Transverse colon (tissue), 4 donors: ENCODE measurements at regions not wholly inside any gene's neighbourhood (a gene's known extent, or its start where the extent isn't known, plus 50 kb on each side); places are given as distances from the start of the nearest gene placed in this dataset.

Experiments used
- DNase-seq: peaks from one replicate; pipeline ENCODE4 v3.0.0-alpha.2; 2019
- H3K27ac ChIP-seq, 4 donors: fragments of 200-600 bp; sonication (generic); 2 replicates each; pipeline ENCODE4 v1.5.1; 2016 to 2018; ENCODE audit warnings: inconsistent platforms in 4 of 4
- H3K27me3 ChIP-seq: fragments of 200-600 bp; sonication (generic); 2 replicates; pipeline ENCODE4 v1.5.1; 2017; ENCODE audit warnings: inconsistent platforms
- H3K36me3 ChIP-seq, 4 donors: fragments of 200-600 bp; sonication (generic); 2 replicates each; pipeline ENCODE4 v1.5.1; 2017 to 2019; ENCODE audit warnings: inconsistent platforms in 4 of 4
- H3K4me1 ChIP-seq, 4 donors: fragments of 200-600 bp; sonication (generic); 2 replicates each; pipeline ENCODE4 v1.5.1; 2017 to 2020; ENCODE audit warnings: inconsistent platforms in 4 of 4
- H3K4me3 ChIP-seq, 4 donors: fragments of 200-600 bp; sonication (generic); 1 replicate in 1 of 4; 2 replicates in 3 of 4; pipeline versions ENCODE4 v1.5.1 to v1.6.1; 2017 to 2019; ENCODE audit warnings: inconsistent platforms in 4 of 4
- H3K9me3 ChIP-seq, 2 donors: fragments of 200-600 bp; sonication (generic); 2 replicates each; pipeline ENCODE4 v1.5.1; 2017 to 2019; ENCODE audit warnings: inconsistent platforms in 2 of 2
- CTCF ChIP-seq, 5 experiments: fragments of 200-600 bp in 3 of 5; fragments of 450-650 bp in 2 of 5; sonication (generic) in 3 of 5; IDR thresholded peaks; 1 replicate in 2 of 5; 2 replicates in 3 of 5; pipeline ENCODE4 v1.5.1; 2016 to 2017; ENCODE audit warnings: antibody characterized with exemption in 5 of 5, inconsistent platforms in 3 of 5, mild to moderate bottlenecking in 2 of 5, moderate library complexity in 1 of 5
- EP300 ChIP-seq: sonication (generic); formaldehyde crosslinking; IDR thresholded peaks from one replicate; pipeline ENCODE4 v1.6.1; 2017; ENCODE audit warnings: antibody characterized with exemption, low read depth
- POLR2A ChIP-seq: fragments of 450-650 bp; IDR thresholded peaks from one replicate; pipeline ENCODE4 v1.6.1; 2016; ENCODE audit warnings: antibody characterized with exemption, mild to moderate bottlenecking, moderate library complexity
- POLR2AphosphoS5 ChIP-seq, 3 donors: sonication (generic); formaldehyde crosslinking; IDR thresholded peaks; one replicate each; pipeline ENCODE4 v1.6.1; 2016; ENCODE audit warnings: antibody characterized with exemption in 3 of 3
- WGBS, 2 donors: methylation state at CpG; one replicate each; pipeline ENCODE4 v1.1.5; 2018; ENCODE audit warnings: low coverage in 1 of 2; 5-methylcytosine and 5-hydroxymethylcytosine counted together
- in situ Hi-C, 4 donors: fragments of 200-750 bp; cut with MboI; loops; one replicate each; pipeline versions ENCODE4 v1.15.0 to v1.15.1; 2017; ENCODE audit warnings: low sequenced_read_pairs in 3 of 4, low pct_ligation_motif_present in 1 of 4, low pct_unique_long_range_greater_than_20kb in 1 of 4
- intact Hi-C: fragments of 100-400 bp; cut with DNase I; formaldehyde crosslinking; loops from one replicate; pipeline ENCODE4 v1.15.1; 2023; ENCODE audit warnings: low total_unique reads

DNA sequence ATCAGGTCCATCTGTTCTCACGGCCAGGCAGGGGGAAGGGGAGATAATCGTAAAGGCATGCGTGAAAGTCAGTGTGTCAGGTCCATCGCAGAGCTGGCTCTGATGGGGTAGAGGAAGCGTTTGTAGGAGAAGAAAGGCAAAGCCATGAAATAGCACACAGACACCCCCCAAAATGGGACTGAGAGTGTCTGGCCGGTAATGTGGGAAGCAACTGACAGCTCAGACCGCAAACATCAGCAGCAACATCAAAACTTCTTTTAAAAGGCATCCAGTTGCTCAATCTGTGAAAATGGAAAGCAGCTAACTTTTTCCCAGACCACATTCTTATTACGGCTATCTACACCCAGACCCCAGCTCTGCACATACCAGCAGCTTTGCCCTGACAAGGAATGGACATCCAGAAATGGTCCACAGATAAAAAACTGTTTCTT, 232.6 kb downstream of the EN1 start:
- in situ Hi-C loops, result no loop called here
- Histone ChIP-seq H3K27ac (no peak overlapping the region), H3K4me1 (no peaks in the 10 kb centered on the region), H3K36me3 (no peaks in the 10 kb centered on the region), H3K27me3 (no peaks in the 10 kb centered on the region), H3K4me3 (no peak overlapping the region), H3K9me3 (no peaks in the 10 kb centered on the region)
- TF ChIP-seq EP300 (no peak), CTCF (IDR thresholded peaks at IDR 0.05) (no peak), POLR2AphosphoS5 (IDR thresholded peaks at IDR 0.05) (no peak), POLR2A (no peak)
- WGBS, 2 donors, result 55 to 57% methylated on average over 5 to 8 of the region's 8 CpGs
- no peak for DNase-seq
- intact Hi-C loops, result no loop called here

GRCh38 chr2:118613737-118614136, 233.7 kb downstream of the EN1 start:
- DNase-seq, result no peak
- 25 to 50% methylated on average over 1 to 2 of the region's 2 CpGs for WGBS, 2 donors
- Histone ChIP-seq H3K4me3 (no peak overlapping the region), H3K27ac (no peak overlapping the region), H3K4me1 (no peaks in the 10 kb centered on the region), H3K9me3 (no peaks in the 10 kb centered on the region), H3K36me3 (no peaks in the 10 kb centered on the region), H3K27me3 (no peaks in the 10 kb centered on the region)
- in situ Hi-C loops, result no loop called here
- intact Hi-C loops, result no loop called here
- TF ChIP-seq EP300, result no peak
- TF ChIP-seq CTCF (IDR thresholded peaks at IDR 0.05), result no peak
- no peak for TF ChIP-seq POLR2A
- no peak for TF ChIP-seq POLR2AphosphoS5 (IDR thresholded peaks at IDR 0.05)

DNA sequence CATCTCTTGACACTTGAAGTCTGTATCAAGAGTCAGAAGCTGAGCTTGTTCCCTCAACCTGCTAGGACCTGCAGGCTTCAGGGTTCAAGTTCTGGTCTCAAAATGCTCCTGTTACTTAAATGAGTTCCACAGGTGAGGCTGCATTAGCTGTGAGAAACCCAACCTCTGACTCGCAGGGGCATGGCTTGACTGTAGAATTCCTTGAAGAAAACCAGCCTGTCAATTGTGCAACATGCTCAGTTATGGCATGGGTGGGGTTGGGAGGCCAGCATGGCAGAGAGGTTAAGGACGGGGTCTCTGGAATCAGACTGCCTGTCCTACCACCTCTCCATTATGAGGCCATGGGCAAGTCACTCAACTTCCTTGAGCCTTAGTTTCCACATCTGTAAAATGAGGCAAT, 235.8 kb downstream of the EN1 start:
- H3K36me3 ChIP-seq, result no peaks in the 10 kb centered on the region
- WGBS, 2 donors, result 60 to 74% methylated on average over 1 to 2 of the region's 2 CpGs
- no peaks in the 10 kb centered on the region for H3K4me1 ChIP-seq
- H3K27me3 ChIP-seq, result no peaks in the 10 kb centered on the region
- intact Hi-C loops, result no loop called here
- no peak for DNase-seq
- no peaks in the 10 kb centered on the region for H3K9me3 ChIP-seq
- in situ Hi-C loops, result no loop called here
- no peak overlapping the region for H3K27ac ChIP-seq
- TF ChIP-seq EP300 (no peak), POLR2A (no peak)
- no peak overlapping the region for H3K4me3 ChIP-seq

- Histone ChIP-seq H3K9me3 (no peaks in the 10 kb centered on the region), H3K27ac (no peak overlapping the region), H3K4me3 (no peak overlapping the region), H3K4me1 (no peaks in the 10 kb centered on the region), H3K36me3 (no peaks in the 10 kb centered on the region), H3K27me3 (no peaks in the 10 kb centered on the region)
- in situ Hi-C loops (no loop called here), intact Hi-C loops (no loop called here)
- WGBS, 2 donors, result 76 to 100% methylated on average over 1 to 4 of the region's 4 CpGs
- no peak for DNase-seq
- TF ChIP-seq POLR2A (no peak), POLR2AphosphoS5 (IDR thresholded peaks at IDR 0.05) (no peak), EP300 (no peak), CTCF (IDR thresholded peaks at IDR 0.05) (no peak)
These were observed 238.3 kb downstream of the EN1 start for GRCh38 chr2:118609138-118609537.

DNA sequence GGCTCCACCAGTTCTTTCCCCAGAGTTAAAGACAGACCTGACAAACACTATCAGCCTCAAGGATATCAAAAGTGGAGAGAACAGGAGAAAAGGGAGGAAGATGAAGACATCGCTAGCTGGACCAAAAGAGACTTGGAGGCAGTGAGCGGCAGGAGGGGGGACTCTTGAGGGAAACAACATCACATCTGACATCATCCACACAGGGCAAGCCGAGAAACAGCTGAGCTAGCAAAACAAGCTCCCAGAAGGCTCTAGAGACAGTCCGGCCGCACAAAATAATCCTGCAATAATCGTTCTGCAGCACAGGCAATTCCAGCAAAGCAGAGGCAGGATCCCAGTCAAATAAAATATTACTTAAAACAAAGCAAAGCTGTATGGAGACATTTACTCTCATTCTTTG, 239.8 kb downstream of the EN1 start:
- Histone ChIP-seq H3K9me3 (no peaks in the 10 kb centered on the region), H3K27ac (no peak overlapping the region), H3K4me1 (no peaks in the 10 kb centered on the region), H3K36me3 (no peaks in the 10 kb centered on the region), H3K27me3 (no peaks in the 10 kb centered on the region), H3K4me3 (no peak overlapping the region)
- TF ChIP-seq POLR2A (no peak), CTCF (IDR thresholded peaks at IDR 0.05) (no peak), POLR2AphosphoS5 (IDR thresholded peaks at IDR 0.05) (no peak), EP300 (no peak)
- intact Hi-C loops, result no loop called here
- in situ Hi-C loops, result no loop called here
- DNase-seq, result no peak
- 79 to 81% methylated on average over 3 to 6 of the region's 6 CpGs for WGBS, 2 donors
